NB4 (cell line): ENCODE measurements at regions not wholly inside any gene's neighbourhood (a gene's known extent, or its start where the extent isn't known, plus 50 kb on each side); places are given as distances from the start of the nearest gene placed in this dataset.

Source experiments
- MYC ChIP-seq: IDR thresholded peaks from 2 replicates; pipeline ENCODE4 v1.6.1; 2011; ENCODE audit warnings: low read depth, low read length
- POLR2A ChIP-seq: IDR thresholded peaks from 2 replicates; pipeline ENCODE4 v1.6.1; 2011; ENCODE audit warnings: mild to moderate bottlenecking; ENCODE audit not compliant: insufficient read length; ENCODE audit errors: extremely low read depth
- TF ChIP-seq, protein P1 (sequence below): IDR thresholded peaks from one replicate; pipeline ENCODE4 v1.5.1; 2012; ENCODE audit warnings: low read depth, low read length

- no peak for TF ChIP-seq POLR2A
- TF ChIP-seq MYC: no peak
- TF ChIP-seq, protein P1, sequence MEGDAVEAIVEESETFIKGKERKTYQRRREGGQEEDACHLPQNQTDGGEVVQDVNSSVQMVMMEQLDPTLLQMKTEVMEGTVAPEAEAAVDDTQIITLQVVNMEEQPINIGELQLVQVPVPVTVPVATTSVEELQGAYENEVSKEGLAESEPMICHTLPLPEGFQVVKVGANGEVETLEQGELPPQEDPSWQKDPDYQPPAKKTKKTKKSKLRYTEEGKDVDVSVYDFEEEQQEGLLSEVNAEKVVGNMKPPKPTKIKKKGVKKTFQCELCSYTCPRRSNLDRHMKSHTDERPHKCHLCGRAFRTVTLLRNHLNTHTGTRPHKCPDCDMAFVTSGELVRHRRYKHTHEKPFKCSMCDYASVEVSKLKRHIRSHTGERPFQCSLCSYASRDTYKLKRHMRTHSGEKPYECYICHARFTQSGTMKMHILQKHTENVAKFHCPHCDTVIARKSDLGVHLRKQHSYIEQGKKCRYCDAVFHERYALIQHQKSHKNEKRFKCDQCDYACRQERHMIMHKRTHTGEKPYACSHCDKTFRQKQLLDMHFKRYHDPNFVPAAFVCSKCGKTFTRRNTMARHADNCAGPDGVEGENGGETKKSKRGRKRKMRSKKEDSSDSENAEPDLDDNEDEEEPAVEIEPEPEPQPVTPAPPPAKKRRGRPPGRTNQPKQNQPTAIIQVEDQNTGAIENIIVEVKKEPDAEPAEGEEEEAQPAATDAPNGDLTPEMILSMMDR: no peak
Observed at GRCh38 chr17:72363089-72363610, 242.3 kb downstream of the SOX9 start.
